Activated T-helper 2 cell treated with anti-CD3 and anti-CD28 coated beads, Interferon-gamma antibody, Interleukin-2, Interleukin-4, amounts not matched to agents 10 μg/mL and 5 μg/mL and 100 μg/mL, durations not matched to agents 14 hours and 24 hours and 36 hours (primary cell): ENCODE measurements at regions not wholly inside any gene's neighbourhood (a gene's known extent, or its start where the extent isn't known, plus 50 kb on each side); places are given as distances from the start of the nearest gene placed in this dataset.
"Not testable (repeated sequence)": the region's sequence is repeated elsewhere in the genome, so short reads cannot be mapped to it uniquely, and the experiment has no call there.

ENCODE experiments used
- DNase-seq: peaks from one replicate; pipeline ENCODE4 v3.0.0; 2021; ENCODE audit warnings: low spot score
- H3K27ac Mint-ChIP-seq: one replicate; pipeline ENCODE4 v1.8.0; 2021; ENCODE audit warnings: mixed read lengths
- H3K27me3 Mint-ChIP-seq: one replicate; pipeline ENCODE4 v1.8.0; 2021; ENCODE audit warnings: low read depth, mixed read lengths
- H3K36me3 Mint-ChIP-seq: one replicate; pipeline ENCODE4 v1.8.0; 2021; ENCODE audit warnings: low read depth, mixed read lengths
- H3K4me1 Mint-ChIP-seq: one replicate; pipeline ENCODE4 v1.8.0; 2021; ENCODE audit warnings: low read depth, mixed read lengths
- H3K4me3 Mint-ChIP-seq: one replicate; pipeline ENCODE4 v1.8.0; 2021; ENCODE audit warnings: low read depth, mild to moderate bottlenecking, moderate library complexity, mixed read lengths
- H3K9me3 Mint-ChIP-seq: one replicate; pipeline ENCODE4 v1.8.0; 2021; ENCODE audit warnings: mixed read lengths
- intact Hi-C: fragments of 100-400 bp; cut with micrococcal nuclease; formaldehyde crosslinking; loops from one replicate; pipeline ENCODE4 v1.15.1; 2023

- Mint-ChIP-seq H3K4me3 (no peak overlapping the region), H3K9me3 (no peaks in the 10 kb centered on the region)
These were observed 99.4 kb upstream of the DLG1 start for GRCh38 chr3:197397838-197398237.

GRCh38 chr3:197394464-197395321 lies 96.3 kb upstream of the DLG1 start:
- no peak overlapping the region for H3K4me3 Mint-ChIP-seq

More at GRCh38 chr3:197397838-197398237, 99.4 kb upstream of the DLG1 start:
- no peak for DNase-seq
- peaks cover 19% of the 10 kb centered on the region for H3K4me1 Mint-ChIP-seq
- intact Hi-C loops: loop anchor here (10.0 kb wide), 1 partner anchor 93 kb away; no protein-coding TSS in a partner anchor
- no peaks in the 10 kb centered on the region for H3K27me3 Mint-ChIP-seq
- peak overlapping the region; percentile 62 for H3K27ac Mint-ChIP-seq
- no peaks in the 10 kb centered on the region for H3K36me3 Mint-ChIP-seq

GRCh38 chr3:197394126-197394463 lies 95.7 kb upstream of the DLG1 start:
- not testable (repeated sequence) for DNase-seq, H3K36me3 Mint-ChIP-seq, H3K9me3 Mint-ChIP-seq, H3K27me3 Mint-ChIP-seq, H3K4me3 Mint-ChIP-seq
- intact Hi-C loops: loop anchor here (10.0 kb wide), 1 partner anchor 89 kb away; no protein-coding TSS in a partner anchor
- Mint-ChIP-seq H3K4me1 (peaks cover 19% of the 10 kb centered on the region), H3K27ac (peak overlapping the region; percentile 21)

More at GRCh38 chr3:197394464-197395321, 96.3 kb upstream of the DLG1 start:
- peak; percentile 48 for DNase-seq
- Mint-ChIP-seq H3K27me3 (no peaks in the 10 kb centered on the region), H3K27ac (peak overlapping the region; percentile 77), H3K4me1 (peaks cover 19% of the 10 kb centered on the region), H3K9me3 (no peaks in the 10 kb centered on the region), H3K36me3 (no peaks in the 10 kb centered on the region)
- intact Hi-C loops: loop anchor here (10.0 kb wide), 1 partner anchor 90 kb away; no protein-coding TSS in a partner anchor

- Mint-ChIP-seq H3K36me3 (no peaks in the 10 kb centered on the region), H3K27ac (no peak overlapping the region), H3K4me1 (peaks cover 19% of the 10 kb centered on the region), H3K9me3 (no peaks in the 10 kb centered on the region), H3K4me3 (no peak overlapping the region), H3K27me3 (no peaks in the 10 kb centered on the region)
- no peak for DNase-seq
- intact Hi-C loops: loop anchor here (10.0 kb wide), 1 partner anchor 89 kb away; no protein-coding TSS in a partner anchor
These were observed 95.3 kb upstream of the DLG1 start for GRCh38 chr3:197393711-197394110.

- H3K9me3 Mint-ChIP-seq: no peaks in the 10 kb centered on the region
- H3K27me3 Mint-ChIP-seq: no peaks in the 10 kb centered on the region
- H3K4me1 Mint-ChIP-seq: peaks cover 11% of the 10 kb centered on the region
- H3K36me3 Mint-ChIP-seq: no peaks in the 10 kb centered on the region
- no peak overlapping the region for H3K27ac Mint-ChIP-seq
- DNase-seq: no peak
- intact Hi-C loops: loop anchor here (10.0 kb wide), 1 partner anchor 88 kb away; no protein-coding TSS in a partner anchor
- H3K4me3 Mint-ChIP-seq: no peak overlapping the region
These were observed 94.5 kb upstream of the DLG1 start for GRCh38 chr3:197392961-197393360.

GRCh38 chr3:197381371-197381770 lies 83.0 kb upstream of the DLG1 start:
- no peaks in the 10 kb centered on the region for H3K4me1 Mint-ChIP-seq
- DNase-seq: no peak
- no peak overlapping the region for H3K27ac Mint-ChIP-seq

GRCh38 chr3:197380786-197381185 lies 82.4 kb upstream of the DLG1 start:
- H3K27me3 Mint-ChIP-seq: peaks cover 3% of the 10 kb centered on the region
- no peaks in the 10 kb centered on the region for H3K4me1 Mint-ChIP-seq
- DNase-seq: no peak
- intact Hi-C loops: no loop called here
- H3K9me3 Mint-ChIP-seq: no peaks in the 10 kb centered on the region
- no peak overlapping the region for H3K27ac Mint-ChIP-seq
- no peak overlapping the region for H3K4me3 Mint-ChIP-seq
- H3K36me3 Mint-ChIP-seq: no peaks in the 10 kb centered on the region

More at GRCh38 chr3:197381371-197381770, 83.0 kb upstream of the DLG1 start:
- Mint-ChIP-seq H3K27me3 (no peaks in the 10 kb centered on the region), H3K4me3 (no peak overlapping the region), H3K9me3 (no peaks in the 10 kb centered on the region), H3K36me3 (no peaks in the 10 kb centered on the region)
- intact Hi-C loops: no loop called here

- intact Hi-C loops: no loop called here
- no peak overlapping the region for H3K4me3 Mint-ChIP-seq
- no peak for DNase-seq
- no peaks in the 10 kb centered on the region for H3K4me1 Mint-ChIP-seq
- no peaks in the 10 kb centered on the region for H3K9me3 Mint-ChIP-seq
- H3K27ac Mint-ChIP-seq: no peak overlapping the region
- peaks cover 9% of the 10 kb centered on the region for H3K27me3 Mint-ChIP-seq
- no peaks in the 10 kb centered on the region for H3K36me3 Mint-ChIP-seq
These were observed 80.7 kb upstream of the DLG1 start for GRCh38 chr3:197378985-197379718.

- peaks cover 14% of the 10 kb centered on the region for H3K27me3 Mint-ChIP-seq
- no peaks in the 10 kb centered on the region for H3K4me1 Mint-ChIP-seq
- H3K27ac Mint-ChIP-seq: no peak overlapping the region
- intact Hi-C loops: no loop called here
- DNase-seq: no peak
- no peaks in the 10 kb centered on the region for H3K9me3 Mint-ChIP-seq
- H3K4me3 Mint-ChIP-seq: no peak overlapping the region
- H3K36me3 Mint-ChIP-seq: no peaks in the 10 kb centered on the region
These were observed 78.5 kb upstream of the DLG1 start for GRCh38 chr3:197376735-197377555.

- no peaks in the 10 kb centered on the region for H3K36me3 Mint-ChIP-seq
- H3K4me3 Mint-ChIP-seq: no peak overlapping the region
- no peaks in the 10 kb centered on the region for H3K4me1 Mint-ChIP-seq
- H3K9me3 Mint-ChIP-seq: no peaks in the 10 kb centered on the region
- H3K27ac Mint-ChIP-seq: no peak overlapping the region
- intact Hi-C loops: no loop called here
- peaks cover 14% of the 10 kb centered on the region for H3K27me3 Mint-ChIP-seq
- no peak for DNase-seq
These were observed 77.6 kb upstream of the DLG1 start for GRCh38 chr3:197376020-197376419.

GRCh38 chr3:197375001-197375441 lies 76.6 kb upstream of the DLG1 start:
- no peak overlapping the region for H3K27ac Mint-ChIP-seq
- DNase-seq: no peak
- peaks cover 14% of the 10 kb centered on the region for H3K27me3 Mint-ChIP-seq
- no peak overlapping the region for H3K4me3 Mint-ChIP-seq
- H3K36me3 Mint-ChIP-seq: no peaks in the 10 kb centered on the region
- H3K9me3 Mint-ChIP-seq: no peaks in the 10 kb centered on the region
- intact Hi-C loops: no loop called here
- H3K4me1 Mint-ChIP-seq: no peaks in the 10 kb centered on the region

- Mint-ChIP-seq H3K36me3 (no peaks in the 10 kb centered on the region), H3K27ac (no peak overlapping the region), H3K4me3 (no peak overlapping the region), H3K4me1 (no peaks in the 10 kb centered on the region), H3K27me3 (peaks cover 16% of the 10 kb centered on the region), H3K9me3 (no peaks in the 10 kb centered on the region)
- no peak for DNase-seq
- intact Hi-C loops: no loop called here
These were observed 74.7 kb upstream of the DLG1 start for GRCh38 chr3:197373096-197373495.
